ENCODE measurements at regions not wholly inside any gene's neighbourhood (a gene's known extent, or its start where the extent isn't known, plus 50 kb on each side); places are given as distances from the start of the nearest gene placed in this dataset.

DNA sequence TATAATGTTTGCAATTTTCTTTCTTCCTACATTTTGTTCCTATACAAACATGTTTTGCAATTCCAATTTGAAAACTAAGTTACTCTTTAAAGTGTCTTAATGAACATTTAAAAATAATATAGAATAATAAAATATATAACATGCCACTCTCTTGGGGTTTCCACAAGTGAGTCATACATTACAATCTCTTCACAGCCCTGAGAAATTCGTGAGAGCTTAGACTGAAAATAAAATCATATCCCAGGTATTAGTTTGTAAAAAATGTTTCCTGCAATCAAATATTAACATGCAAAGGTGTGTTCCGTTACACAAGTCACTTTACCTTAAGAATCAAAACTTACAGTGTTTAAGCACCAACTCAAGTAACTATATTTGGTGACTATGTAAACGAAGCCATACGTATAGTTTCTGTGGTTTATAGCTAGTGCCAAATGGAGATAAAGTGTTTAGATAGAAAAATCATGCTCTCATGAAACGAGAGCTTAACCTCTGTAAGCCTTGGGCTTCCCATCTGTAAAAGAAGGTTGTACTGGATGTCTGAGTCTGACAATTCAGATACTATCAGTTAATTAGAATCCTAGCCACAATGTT, 253.6 kb upstream of the ANO3 start:
- FAIRE-seq (no peak), DNase-seq (ENCODE audit: insufficient read length, low spot score) (no peak)
- TF ChIP-seq, protein P1, sequence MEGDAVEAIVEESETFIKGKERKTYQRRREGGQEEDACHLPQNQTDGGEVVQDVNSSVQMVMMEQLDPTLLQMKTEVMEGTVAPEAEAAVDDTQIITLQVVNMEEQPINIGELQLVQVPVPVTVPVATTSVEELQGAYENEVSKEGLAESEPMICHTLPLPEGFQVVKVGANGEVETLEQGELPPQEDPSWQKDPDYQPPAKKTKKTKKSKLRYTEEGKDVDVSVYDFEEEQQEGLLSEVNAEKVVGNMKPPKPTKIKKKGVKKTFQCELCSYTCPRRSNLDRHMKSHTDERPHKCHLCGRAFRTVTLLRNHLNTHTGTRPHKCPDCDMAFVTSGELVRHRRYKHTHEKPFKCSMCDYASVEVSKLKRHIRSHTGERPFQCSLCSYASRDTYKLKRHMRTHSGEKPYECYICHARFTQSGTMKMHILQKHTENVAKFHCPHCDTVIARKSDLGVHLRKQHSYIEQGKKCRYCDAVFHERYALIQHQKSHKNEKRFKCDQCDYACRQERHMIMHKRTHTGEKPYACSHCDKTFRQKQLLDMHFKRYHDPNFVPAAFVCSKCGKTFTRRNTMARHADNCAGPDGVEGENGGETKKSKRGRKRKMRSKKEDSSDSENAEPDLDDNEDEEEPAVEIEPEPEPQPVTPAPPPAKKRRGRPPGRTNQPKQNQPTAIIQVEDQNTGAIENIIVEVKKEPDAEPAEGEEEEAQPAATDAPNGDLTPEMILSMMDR (IDR thresholded peaks at IDR 0.05; ENCODE audit: insufficient read depth, missing control alignments) = no peak

DNA sequence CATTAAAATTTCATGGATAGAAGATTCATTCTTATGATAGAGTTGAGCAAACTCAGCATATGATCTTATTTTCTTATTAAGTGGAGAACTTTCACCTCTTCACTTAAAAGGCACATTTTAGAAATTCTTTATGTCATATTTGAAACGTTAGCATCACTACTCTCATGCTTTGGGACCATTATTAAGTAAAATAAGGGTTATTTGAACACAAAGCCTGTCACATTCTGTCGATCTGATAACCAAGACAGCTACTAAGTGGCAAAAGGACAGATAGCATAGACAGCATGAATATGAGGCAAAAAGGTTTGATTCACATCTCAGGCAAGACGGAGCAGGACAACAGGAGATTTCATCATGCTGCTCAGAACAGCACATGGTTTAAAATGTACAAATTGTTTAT, 247.6 kb upstream of the ANO3 start:
- TF ChIP-seq, protein P1 (IDR thresholded peaks at IDR 0.05; ENCODE audit: insufficient read depth, missing control alignments) = no peak
- DNase-seq (ENCODE audit: insufficient read length, low spot score) = no peak
- no peak for FAIRE-seq

DNA sequence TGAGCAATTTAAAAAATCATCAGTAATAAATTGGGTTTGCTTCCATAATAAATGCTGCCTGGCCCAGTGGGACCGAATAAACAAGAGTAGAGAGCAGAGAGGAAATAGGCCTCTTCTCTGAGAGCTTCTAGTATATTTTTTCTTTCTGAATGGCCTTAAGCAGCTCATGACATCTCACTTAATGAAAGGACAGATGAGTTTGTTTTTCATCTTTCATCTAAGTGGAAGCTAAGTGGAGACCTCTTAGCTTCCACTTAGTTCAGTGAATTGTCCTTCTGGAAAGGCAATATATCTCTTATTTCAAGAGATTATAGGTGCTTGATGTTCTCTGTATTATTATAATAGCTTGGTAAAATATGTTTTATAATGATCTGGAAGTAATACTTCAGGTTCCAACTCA, 245.9 kb upstream of the ANO3 start:
- no peak for DNase-seq (ENCODE audit: insufficient read length, low spot score)
- FAIRE-seq = no peak
- TF ChIP-seq, protein P1 (IDR thresholded peaks at IDR 0.05; ENCODE audit: insufficient read depth, missing control alignments) = no peak

DNA sequence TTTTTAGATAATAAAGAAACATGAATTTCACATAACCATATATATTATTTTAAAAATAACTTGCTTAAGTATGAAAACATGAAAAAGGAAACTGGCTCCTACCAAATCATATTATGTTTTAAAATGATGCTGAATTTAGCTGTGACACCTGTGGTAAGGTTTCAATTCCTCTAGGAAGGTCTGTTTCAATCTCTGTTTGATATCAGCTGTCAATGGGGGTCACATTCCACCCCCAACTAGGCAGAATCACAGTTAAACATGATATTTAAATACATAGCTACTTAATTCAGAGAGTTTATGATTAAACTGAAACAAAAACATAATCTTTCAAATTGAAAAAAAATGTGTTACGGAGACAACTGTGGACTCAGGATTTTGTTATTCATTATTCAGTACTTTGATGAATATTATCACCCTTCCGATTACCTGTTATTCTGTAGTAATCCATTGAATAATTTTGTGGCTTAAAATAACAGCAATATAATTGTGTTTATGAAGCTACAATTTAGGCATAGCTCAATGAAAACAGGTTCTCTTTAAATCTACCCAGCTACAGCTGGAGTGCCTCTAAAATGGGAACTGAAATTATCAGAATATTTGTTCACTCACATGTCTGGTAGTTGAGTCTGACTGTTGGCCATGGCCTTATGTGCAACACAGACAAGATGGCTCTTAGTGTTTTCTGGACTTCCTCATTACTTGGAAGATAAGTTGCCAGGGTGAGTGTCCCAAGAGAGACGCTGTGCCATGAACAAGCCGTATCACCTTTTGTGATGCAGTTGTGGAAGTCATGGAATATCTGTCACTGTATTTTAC, 244.6 kb upstream of the ANO3 start:
- TF ChIP-seq, protein P1 (IDR thresholded peaks at IDR 0.05; ENCODE audit: insufficient read depth, missing control alignments) = no peak
- no peak for FAIRE-seq

DNA sequence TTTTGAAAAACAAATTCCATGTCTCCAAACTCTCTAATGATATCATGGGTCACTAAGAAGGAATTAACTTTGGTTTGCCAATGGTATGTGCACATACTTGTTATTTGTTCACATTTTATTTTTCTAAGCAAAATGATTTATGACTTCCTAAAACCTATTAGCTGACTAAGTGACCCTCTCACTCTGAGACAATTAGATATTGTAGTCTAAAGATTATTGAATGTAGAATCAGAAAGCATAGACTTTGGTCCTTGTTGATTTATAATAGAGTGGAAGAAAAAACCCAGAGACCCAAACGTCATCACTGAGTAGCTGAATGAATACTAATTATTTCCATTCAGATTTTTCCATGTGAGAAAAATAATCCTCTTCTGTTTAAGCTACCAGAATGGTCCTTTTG, 243.5 kb upstream of the ANO3 start:
- TF ChIP-seq, protein P1 (IDR thresholded peaks at IDR 0.05; ENCODE audit: insufficient read depth, missing control alignments) = no peak
- DNase-seq (ENCODE audit: insufficient read length, low spot score) (no peak), FAIRE-seq (no peak)

More for the DNA sequence above, 244.6 kb upstream of the ANO3 start:
- DNase-seq (ENCODE audit: insufficient read length, low spot score) = no peak

DNA sequence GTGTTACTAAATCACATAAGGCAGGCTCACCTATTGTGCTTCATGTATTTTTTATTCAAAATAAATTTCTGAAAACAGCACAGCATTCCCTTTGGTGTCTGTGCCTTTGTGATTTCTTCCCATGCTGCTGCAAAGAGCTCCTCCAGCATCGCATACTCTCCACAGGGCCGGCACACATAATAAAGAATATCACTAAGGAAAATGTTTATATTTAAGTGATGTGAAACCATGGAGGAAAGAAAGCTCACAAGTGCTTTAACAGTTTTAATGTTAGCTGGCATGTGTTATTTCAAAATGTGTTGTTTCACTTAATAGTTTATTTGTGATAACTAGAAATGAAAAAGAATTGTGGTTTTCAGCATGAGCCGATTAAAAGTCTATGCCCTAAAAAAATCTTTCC, 241.3 kb upstream of the ANO3 start:
- DNase-seq (ENCODE audit: insufficient read length, low spot score) (no peak), FAIRE-seq (no peak)
- TF ChIP-seq, protein P1 (IDR thresholded peaks at IDR 0.05; ENCODE audit: insufficient read depth, missing control alignments) = no peak

DNA sequence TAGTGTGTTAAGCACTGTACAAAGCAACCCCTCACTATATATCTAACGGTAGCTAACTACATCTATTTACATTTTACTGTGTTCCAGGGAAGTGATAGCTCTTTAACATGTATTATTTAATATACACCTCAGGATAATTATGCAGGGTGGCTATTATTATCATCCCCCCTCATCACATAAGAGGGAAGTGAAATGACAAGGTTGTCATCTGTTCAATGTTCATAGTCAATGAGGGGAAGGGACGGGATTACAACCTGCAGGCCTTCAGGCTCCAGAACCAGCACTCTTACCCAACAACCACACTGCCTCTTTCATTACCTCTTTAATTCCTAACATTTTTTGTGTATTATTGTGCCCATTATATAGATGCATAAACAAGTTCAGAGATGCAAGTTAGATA, 238.7 kb upstream of the ANO3 start:
- DNase-seq (ENCODE audit: insufficient read length, low spot score) (no peak), FAIRE-seq (no peak)
- TF ChIP-seq, protein P1 (IDR thresholded peaks at IDR 0.05; ENCODE audit: insufficient read depth, missing control alignments) = no peak
